Thyroid gland (tissue), 4 donors: ENCODE measurements at regions not wholly inside any gene's neighbourhood (a gene's known extent, or its start where the extent isn't known, plus 50 kb on each side); places are given as distances from the start of the nearest gene placed in this dataset.

ENCODE experiments used
- CTCF ChIP-seq, 6 experiments: fragments of 200-600 bp in 3 of 6; fragments of 450-650 bp in 3 of 6; sonication (generic) in 3 of 6; IDR thresholded peaks; one replicate each; pipeline ENCODE4 v1.5.1; 2016 to 2019; ENCODE audit warnings: antibody characterized with exemption in 6 of 6, mild to moderate bottlenecking in 2 of 6, inconsistent platforms in 1 of 6, moderate library complexity in 1 of 6
- POLR2A ChIP-seq, 2 donors: fragments of 450-650 bp; IDR thresholded peaks; one replicate each; pipeline ENCODE4 v1.6.1; 2017; ENCODE audit warnings: antibody characterized with exemption in 2 of 2, mild to moderate bottlenecking in 2 of 2, moderate library complexity in 1 of 2

DNA sequence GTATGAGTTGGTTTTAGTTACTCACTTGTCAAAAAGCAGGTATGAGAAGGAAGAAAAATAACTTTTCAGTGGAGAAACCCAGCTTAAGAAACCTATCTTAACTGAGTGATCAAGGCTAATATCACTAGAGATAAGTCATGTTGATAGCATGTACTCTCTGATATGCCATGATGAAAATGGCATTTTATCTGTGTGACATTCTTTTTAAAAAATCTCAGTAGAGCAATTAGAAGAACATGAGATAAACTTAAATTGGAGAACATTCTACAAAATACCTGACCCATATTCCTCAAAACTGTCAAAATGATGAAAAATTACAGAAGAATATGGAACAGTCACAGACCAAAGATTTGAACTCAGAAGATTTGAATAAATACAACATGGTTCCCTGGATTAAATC is 912.4 kb upstream of the ATXN7L3B start:
- TF ChIP-seq CTCF (IDR thresholded peaks at IDR 0.05), result no peak
- no peak for TF ChIP-seq POLR2A (IDR thresholded peaks at IDR 0.05)
